PC-9 (cell line): ENCODE measurements at regions not wholly inside any gene's neighbourhood (a gene's known extent, or its start where the extent isn't known, plus 50 kb on each side); places are given as distances from the start of the nearest gene placed in this dataset.

Source experiments
- EZH2 ChIP-seq: fragments of 200-600 bp; sonication (generic); IDR thresholded peaks from 2 replicates; pipeline ENCODE4 v1.8.0; 2017; ENCODE audit warnings: antibody characterized with exemption, low read depth
- TF ChIP-seq, protein P1 (sequence below): fragments of 200-600 bp; sonication (generic); conservative IDR thresholded peaks from 2 replicates; pipeline ENCODE4 v1.6.1; 2017; ENCODE audit warnings: mixed run types, antibody characterized with exemption, mild to moderate bottlenecking, moderate library complexity

GRCh38 chr4:97197106-97197505 is 946.2 kb downstream of the STPG2 start:
- TF ChIP-seq, protein P1, sequence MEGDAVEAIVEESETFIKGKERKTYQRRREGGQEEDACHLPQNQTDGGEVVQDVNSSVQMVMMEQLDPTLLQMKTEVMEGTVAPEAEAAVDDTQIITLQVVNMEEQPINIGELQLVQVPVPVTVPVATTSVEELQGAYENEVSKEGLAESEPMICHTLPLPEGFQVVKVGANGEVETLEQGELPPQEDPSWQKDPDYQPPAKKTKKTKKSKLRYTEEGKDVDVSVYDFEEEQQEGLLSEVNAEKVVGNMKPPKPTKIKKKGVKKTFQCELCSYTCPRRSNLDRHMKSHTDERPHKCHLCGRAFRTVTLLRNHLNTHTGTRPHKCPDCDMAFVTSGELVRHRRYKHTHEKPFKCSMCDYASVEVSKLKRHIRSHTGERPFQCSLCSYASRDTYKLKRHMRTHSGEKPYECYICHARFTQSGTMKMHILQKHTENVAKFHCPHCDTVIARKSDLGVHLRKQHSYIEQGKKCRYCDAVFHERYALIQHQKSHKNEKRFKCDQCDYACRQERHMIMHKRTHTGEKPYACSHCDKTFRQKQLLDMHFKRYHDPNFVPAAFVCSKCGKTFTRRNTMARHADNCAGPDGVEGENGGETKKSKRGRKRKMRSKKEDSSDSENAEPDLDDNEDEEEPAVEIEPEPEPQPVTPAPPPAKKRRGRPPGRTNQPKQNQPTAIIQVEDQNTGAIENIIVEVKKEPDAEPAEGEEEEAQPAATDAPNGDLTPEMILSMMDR, result no peak
- no peak for TF ChIP-seq EZH2
